Gastrocnemius medialis (tissue), 4 donors: ENCODE measurements at regions not wholly inside any gene's neighbourhood (a gene's known extent, or its start where the extent isn't known, plus 50 kb on each side); places are given as distances from the start of the nearest gene placed in this dataset.

Experiments
- ATAC-seq, 2 donors: fragments of 150-250 bp; one replicate each; pipeline ENCODE4 v1.9.1; 2016
- DNase-seq, 2 donors: peaks; one replicate each; pipeline ENCODE4 v3.0.0-alpha.2; 2019
- H3K27ac ChIP-seq, 4 donors: fragments of 200-600 bp; sonication (generic); 1 replicate in 1 of 4; 2 replicates in 3 of 4; pipeline ENCODE4 v1.5.1; 2016 to 2018; ENCODE audit warnings: mild to moderate bottlenecking in 2 of 4, moderate library complexity in 1 of 4
- H3K27me3 ChIP-seq, 3 donors: fragments of 200-600 bp; sonication (generic) in 2 of 3; 1 replicate in 1 of 3; 2 replicates in 2 of 3; pipeline versions ENCODE4 v1.5.1 to v1.6.0; 2016 to 2019; ENCODE audit warnings: mild to moderate bottlenecking in 1 of 3, moderate library complexity in 1 of 3
- H3K36me3 ChIP-seq, 2 donors: fragments of 200-600 bp; sonication (generic) in 1 of 2; one replicate each; pipeline ENCODE4 v1.5.1; 2017 to 2018
- H3K4me1 ChIP-seq, 2 donors: fragments of 200-600 bp; sonication (generic) in 1 of 2; one replicate each; pipeline ENCODE4 v1.5.1; 2016 to 2017; ENCODE audit warnings: mild to moderate bottlenecking in 2 of 2
- H3K4me3 ChIP-seq, 4 donors: fragments of 200-600 bp; sonication (generic) in 3 of 4; 1 replicate in 1 of 4; 2 replicates in 3 of 4; pipeline ENCODE4 v1.5.1; 2016 to 2019; ENCODE audit warnings: mild to moderate bottlenecking in 2 of 4
- H3K9me3 ChIP-seq, 3 donors: fragments of 200-600 bp; sonication (generic) in 2 of 3; 1 replicate in 1 of 3; 2 replicates in 2 of 3; pipeline ENCODE4 v1.5.1; 2016 to 2019
- CTCF ChIP-seq, 5 experiments: fragments of 450-650 bp in 3 of 5; fragments of 200-600 bp in 2 of 5; sonication (generic) in 2 of 5; IDR thresholded peaks in 4 of 5; conservative IDR thresholded peaks in 1 of 5; 1 replicate in 4 of 5; 2 replicates in 1 of 5; pipeline ENCODE4 v1.5.1; 2016 to 2019; ENCODE audit warnings: antibody characterized with exemption in 5 of 5, mild to moderate bottlenecking in 3 of 5, moderate library complexity in 3 of 5
- POLR2A ChIP-seq, 2 donors: fragments of 450-650 bp; IDR thresholded peaks; one replicate each; pipeline ENCODE4 v1.6.1; 2017; ENCODE audit warnings: antibody characterized with exemption in 2 of 2, mild to moderate bottlenecking in 2 of 2, moderate library complexity in 2 of 2
- in situ Hi-C, 4 donors: fragments of 200-750 bp; cut with MboI; loops; one replicate each; pipeline versions ENCODE4 v1.15.0 to v1.8.0; 2017; ENCODE audit warnings: low sequenced_read_pairs in 4 of 4
- intact Hi-C: fragments of 100-400 bp; cut with DNase I; formaldehyde crosslinking; loops from one replicate; pipeline ENCODE4 v1.15.1; 2023; ENCODE audit warnings: low total_unique reads

- intact Hi-C loops, result no loop called here
- no peak for ATAC-seq
- no peaks in the 10 kb centered on the region for H3K27me3 ChIP-seq
These were observed 114.1 kb upstream of the TEX51 start for GRCh38 chr2:126784621-126785020.

GRCh38 chr2:126785236-126785635 lies 113.5 kb upstream of the TEX51 start:
- Histone ChIP-seq H3K27ac (no peak overlapping the region), H3K4me3 (no peak overlapping the region), H3K27me3 (no peaks in the 10 kb centered on the region), H3K9me3 (no peaks in the 10 kb centered on the region), H3K4me1 (no peaks in the 10 kb centered on the region), H3K36me3 (no peaks in the 10 kb centered on the region)
- DNase-seq (no peak), ATAC-seq (no peak)
- intact Hi-C loops (no loop called here), in situ Hi-C loops (loop anchor here in 1 of 4 donors (25.0 kb wide), 1 partner anchor 548 kb away; no protein-coding TSS in a partner anchor)
- TF ChIP-seq POLR2A (IDR thresholded peaks at IDR 0.05) (no peak), CTCF (IDR thresholded peaks at IDR 0.05 in 4 of 5, conservative IDR thresholded peaks at IDR 0.05 in 1 of 5) (no peak)

More at GRCh38 chr2:126784621-126785020, 114.1 kb upstream of the TEX51 start:
- in situ Hi-C loops, result loop anchor here in 1 of 4 donors (25.0 kb wide), 1 partner anchor 547 kb away; no protein-coding TSS in a partner anchor
- Histone ChIP-seq H3K9me3 (no peaks in the 10 kb centered on the region), H3K27ac (no peak overlapping the region), H3K4me3 (no peak overlapping the region), H3K36me3 (no peaks in the 10 kb centered on the region), H3K4me1 (no peaks in the 10 kb centered on the region)
- TF ChIP-seq POLR2A (IDR thresholded peaks at IDR 0.05) (no peak), CTCF (IDR thresholded peaks at IDR 0.05 in 4 of 5, conservative IDR thresholded peaks at IDR 0.05 in 1 of 5) (no peak)
- DNase-seq, result no peak

GRCh38 chr2:126785862-126786261 lies 112.8 kb upstream of the TEX51 start:
- ATAC-seq, result no peak
- no peak for TF ChIP-seq POLR2A (IDR thresholded peaks at IDR 0.05)
- TF ChIP-seq CTCF (IDR thresholded peaks at IDR 0.05 in 4 of 5, conservative IDR thresholded peaks at IDR 0.05 in 1 of 5), result no peak
- Histone ChIP-seq H3K27me3 (no peaks in the 10 kb centered on the region), H3K36me3 (no peaks in the 10 kb centered on the region), H3K9me3 (no peaks in the 10 kb centered on the region), H3K27ac (no peak overlapping the region), H3K4me1 (no peaks in the 10 kb centered on the region), H3K4me3 (no peak overlapping the region)
- intact Hi-C loops (no loop called here), in situ Hi-C loops (loop anchor here in 1 of 4 donors (25.0 kb wide), 1 partner anchor 549 kb away; no protein-coding TSS in a partner anchor)
- DNase-seq, result no peak

- DNase-seq, result no peak
These were observed 111.9 kb upstream of the TEX51 start for GRCh38 chr2:126786765-126787164.

More at GRCh38 chr2:126786765-126787164, 111.9 kb upstream of the TEX51 start:
- intact Hi-C loops, result no loop called here
- in situ Hi-C loops, result loop anchor here in 1 of 4 donors (25.0 kb wide), 1 partner anchor 549 kb away; no protein-coding TSS in a partner anchor
- no peak overlapping the region for H3K27ac ChIP-seq
- TF ChIP-seq CTCF (IDR thresholded peaks at IDR 0.05 in 4 of 5, conservative IDR thresholded peaks at IDR 0.05 in 1 of 5), result no peak
- TF ChIP-seq POLR2A (IDR thresholded peaks at IDR 0.05), result no peak
- H3K36me3 ChIP-seq, result no peaks in the 10 kb centered on the region
- peaks cover 0 to 1% (median 0%) of the 10 kb centered on the region in 3 donors for H3K27me3 ChIP-seq
- H3K4me3 ChIP-seq, result no peak overlapping the region
- no peaks in the 10 kb centered on the region for H3K9me3 ChIP-seq
- no peak for ATAC-seq
- H3K4me1 ChIP-seq, result no peaks in the 10 kb centered on the region
